CD14-positive monocyte (primary cell): ENCODE measurements at regions not wholly inside any gene's neighbourhood (a gene's known extent, or its start where the extent isn't known, plus 50 kb on each side); places are given as distances from the start of the nearest gene placed in this dataset.
A peak's percentile ranks its signal among the peaks of the same experiment; 100 is the strongest.
"Not testable (repeated sequence)": the region's sequence is repeated elsewhere in the genome, so short reads cannot be mapped to it uniquely, and the experiment has no call there.

Experiments used
- DNase-seq, 3 donors: peaks; one replicate each; pipeline ENCODE4 v3.0.0-alpha.2; 2011 to 2022
- H2AFZ ChIP-seq: 2 replicates; pipeline ENCODE4 v1.6.0; 2012; ENCODE audit warnings: mild to moderate bottlenecking, low read depth, low read length, inconsistent platforms; ENCODE audit not compliant: insufficient read depth, poor library complexity, severe bottlenecking
- H3K27ac ChIP-seq, 2 donors: 1 replicate in 1 of 2; 2 replicates in 1 of 2; pipeline ENCODE4 v1.5.1; 2012 to 2013; ENCODE audit warnings: low read length in 2 of 2, control low read depth in 1 of 2, inconsistent platforms in 1 of 2, low read depth in 1 of 2, mild to moderate bottlenecking in 1 of 2
- H3K27me3 ChIP-seq, 2 donors: one replicate each; pipeline versions ENCODE4 v1.6.0 to v1.6.1; 2011 to 2013; ENCODE audit warnings: low read length in 2 of 2; ENCODE audit not compliant: control insufficient read depth in 2 of 2, insufficient read depth in 2 of 2
- H3K36me3 ChIP-seq, 2 donors: replicated peaks in 1 of 2; 1 replicate in 1 of 2; 2 replicates in 1 of 2; pipeline versions ENCODE4 v1.5.1 to v1.6.1; 2012 to 2013; ENCODE audit warnings: low read length in 2 of 2, control low read depth in 1 of 2, inconsistent platforms in 1 of 2, mild to moderate bottlenecking in 1 of 2; ENCODE audit not compliant: insufficient read depth in 2 of 2, control insufficient read depth in 1 of 2
- H3K4me1 ChIP-seq, 2 donors: 1 replicate in 1 of 2; 2 replicates in 1 of 2; pipeline versions ENCODE4 v1.5.1 to v1.6.1; 2012 to 2013; ENCODE audit warnings: low read length in 2 of 2, control low read depth in 1 of 2, inconsistent platforms in 1 of 2, mild to moderate bottlenecking in 1 of 2, moderate library complexity in 1 of 2; ENCODE audit not compliant: insufficient read depth in 2 of 2, control insufficient read depth in 1 of 2
- H3K4me2 ChIP-seq: replicated peaks from 2 replicates; pipeline ENCODE3; 2012; ENCODE audit warnings: low read length, moderate library complexity, mild to moderate bottlenecking; ENCODE audit not compliant: poor library complexity, severe bottlenecking; ENCODE audit errors: extremely low read depth
- H3K4me3 ChIP-seq, 3 experiments: fragments of 200-600 bp in 1 of 3; sonication (generic) in 1 of 3; replicated peaks in 1 of 3; 1 replicate in 2 of 3; 2 replicates in 1 of 3; pipeline ENCODE4 v1.5.1; 2011 to 2013; ENCODE audit warnings: low read length in 3 of 3, mild to moderate bottlenecking in 3 of 3, control low read depth in 2 of 3, low read depth in 2 of 3, inconsistent platforms in 1 of 3, moderate library complexity in 1 of 3
- H3K79me2 ChIP-seq: 2 replicates; pipeline ENCODE4 v1.6.0; 2012; ENCODE audit warnings: mild to moderate bottlenecking, control low read depth, inconsistent platforms, low read length, moderate library complexity; ENCODE audit not compliant: insufficient read depth
- H3K9ac ChIP-seq: 2 replicates; pipeline ENCODE4 v1.6.0; 2017; ENCODE audit warnings: low read length, mild to moderate bottlenecking; ENCODE audit not compliant: insufficient read depth, poor library complexity, severe bottlenecking
- H3K9me3 ChIP-seq, 2 donors: replicated peaks in 1 of 2; 1 replicate in 1 of 2; 2 replicates in 1 of 2; pipeline versions ENCODE4 v1.5.1 to v1.6.1; 2012 to 2013; ENCODE audit warnings: low read length in 2 of 2, control low read depth in 1 of 2; ENCODE audit not compliant: control insufficient read depth in 1 of 2, insufficient read depth in 1 of 2
- H4K20me1 ChIP-seq: 2 replicates; pipeline ENCODE4 v1.6.0; 2012; ENCODE audit warnings: mild to moderate bottlenecking, low read length, control low read depth, moderate library complexity; ENCODE audit not compliant: insufficient read depth
- H3K27ac Mint-ChIP-seq, 7 donors: one replicate each; pipeline ENCODE4 v1.8.0; 2020; ENCODE audit warnings: mild to moderate bottlenecking in 7 of 7, mixed read lengths in 7 of 7, moderate library complexity in 6 of 7, inconsistent platforms in 2 of 7
- H3K27me3 Mint-ChIP-seq, 3 donors: one replicate each; pipeline ENCODE4 v1.8.0; 2021 to 2022; ENCODE audit warnings: low read depth in 3 of 3, mild to moderate bottlenecking in 3 of 3, mixed read lengths in 3 of 3, moderate library complexity in 3 of 3, inconsistent platforms in 1 of 3
- H3K36me3 Mint-ChIP-seq, 2 donors: one replicate each; pipeline ENCODE4 v1.8.0; 2020; ENCODE audit warnings: mixed read lengths in 2 of 2, inconsistent platforms in 1 of 2, mild to moderate bottlenecking in 1 of 2
- H3K4me1 Mint-ChIP-seq: one replicate; pipeline ENCODE4 v1.8.0; 2020; ENCODE audit warnings: mild to moderate bottlenecking, mixed read lengths
- H3K4me3 Mint-ChIP-seq, 2 donors: one replicate each; pipeline ENCODE4 v1.8.0; 2020; ENCODE audit warnings: mild to moderate bottlenecking in 2 of 2, mixed read lengths in 2 of 2, moderate library complexity in 1 of 2
- H3K9me3 Mint-ChIP-seq, 7 donors: one replicate each; pipeline ENCODE4 v1.8.0; 2020 to 2022; ENCODE audit warnings: mixed read lengths in 7 of 7, mild to moderate bottlenecking in 6 of 7, moderate library complexity in 6 of 7, inconsistent platforms in 2 of 7
- WGBS: methylation state at CpG from one replicate; pipeline ENCODE4 v1.1.5; 2013; ENCODE audit warnings: missing lambda C conversion rate; ENCODE audit not compliant: insufficient coverage; 5-methylcytosine and 5-hydroxymethylcytosine counted together
- intact Hi-C, 2 donors: fragments of 100-400 bp; cut with micrococcal nuclease; formaldehyde crosslinking; loops; one replicate each; pipeline versions ENCODE4 v1.15.0 to v1.15.1; 2023

GRCh38 chr1:144065299-144066060 lies 93.7 kb upstream of the FAM72C start:
- H3K27ac Mint-ChIP-seq, intact Hi-C loops, DNase-seq, H3K27me3 Mint-ChIP-seq, H3K4me2 ChIP-seq, H3K4me1 Mint-ChIP-seq, H2AFZ ChIP-seq, H4K20me1 ChIP-seq, H3K4me3 Mint-ChIP-seq, H3K9me3 ChIP-seq, H3K27ac ChIP-seq, H3K9me3 Mint-ChIP-seq, H3K79me2 ChIP-seq, H3K36me3 Mint-ChIP-seq, H3K36me3 ChIP-seq, H3K27me3 ChIP-seq, H3K4me3 ChIP-seq, H3K9ac ChIP-seq, H3K4me1 ChIP-seq: not testable (repeated sequence)
- no CpG with 5 or more reads among the region's 5 CpGs for WGBS

DNA sequence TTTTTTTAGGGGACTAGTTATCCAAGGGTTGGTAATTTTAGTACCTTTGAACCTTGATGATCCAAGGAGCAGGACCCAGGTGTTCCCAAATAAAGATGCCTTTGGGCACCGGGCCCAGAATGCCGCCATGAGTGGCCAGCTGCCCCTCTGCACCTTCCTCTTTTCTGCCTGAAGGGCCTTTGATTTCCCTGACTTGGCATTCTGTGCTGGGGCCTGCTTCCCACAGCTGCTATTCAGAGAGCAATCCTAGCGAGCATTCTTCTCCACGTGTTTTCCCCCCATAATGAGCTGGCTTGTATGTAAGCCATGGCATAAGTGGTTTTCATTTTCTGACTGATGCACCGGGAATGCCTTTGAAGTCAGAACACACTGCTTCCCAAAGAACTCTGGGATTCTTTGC lies 77.6 kb upstream of the FAM72C start:
- H3K4me1 ChIP-seq, H3K4me2 ChIP-seq, H3K4me3 ChIP-seq, H3K27me3 ChIP-seq, H4K20me1 ChIP-seq, H2AFZ ChIP-seq, H3K9ac ChIP-seq, intact Hi-C loops, H3K4me3 Mint-ChIP-seq, H3K27me3 Mint-ChIP-seq, H3K4me1 Mint-ChIP-seq, H3K79me2 ChIP-seq, H3K27ac Mint-ChIP-seq, H3K27ac ChIP-seq, H3K9me3 ChIP-seq, H3K36me3 Mint-ChIP-seq, DNase-seq, H3K36me3 ChIP-seq, H3K9me3 Mint-ChIP-seq: not testable (repeated sequence)
- WGBS, result no CpG with 5 or more reads among the region's 5 CpGs

DNA sequence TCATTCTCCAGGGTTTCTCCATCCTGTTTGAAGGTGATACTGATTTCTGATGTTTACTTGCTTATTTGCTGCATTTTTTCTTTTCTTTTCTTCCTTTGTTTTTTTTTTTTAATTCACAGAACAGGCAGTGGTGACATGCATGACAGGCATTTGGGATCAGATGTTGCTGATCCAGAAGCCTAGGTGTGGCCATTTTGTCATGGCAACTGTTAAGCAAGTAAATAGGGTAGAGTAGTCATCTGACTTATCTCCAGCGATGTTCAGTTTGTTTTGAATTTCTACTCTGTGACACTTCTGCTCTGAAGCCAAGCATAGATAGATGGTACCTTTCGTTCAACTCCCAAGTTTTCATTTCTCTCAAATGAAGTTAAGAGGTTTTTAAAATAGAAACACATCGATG lies 74.9 kb upstream of the FAM72C start:
- H3K36me3 Mint-ChIP-seq, H3K9me3 ChIP-seq, H3K9ac ChIP-seq, H3K4me2 ChIP-seq, H3K27ac Mint-ChIP-seq, H3K4me1 ChIP-seq, H3K4me1 Mint-ChIP-seq, H4K20me1 ChIP-seq, DNase-seq, H3K9me3 Mint-ChIP-seq, H3K4me3 ChIP-seq, H3K27ac ChIP-seq, H3K27me3 Mint-ChIP-seq, H3K27me3 ChIP-seq, intact Hi-C loops, H3K36me3 ChIP-seq, H3K4me3 Mint-ChIP-seq, H2AFZ ChIP-seq, H3K79me2 ChIP-seq: not testable (repeated sequence)
- WGBS, result no CpG with 5 or more reads among the region's 3 CpGs

- H3K27me3 ChIP-seq, H3K4me1 ChIP-seq, H4K20me1 ChIP-seq, H3K27me3 Mint-ChIP-seq, H3K9me3 ChIP-seq, H3K9me3 Mint-ChIP-seq, H3K36me3 Mint-ChIP-seq, H3K4me3 ChIP-seq, H2AFZ ChIP-seq, H3K27ac ChIP-seq, H3K4me2 ChIP-seq, H3K79me2 ChIP-seq, intact Hi-C loops, H3K4me3 Mint-ChIP-seq, H3K4me1 Mint-ChIP-seq, H3K9ac ChIP-seq, H3K36me3 ChIP-seq, H3K27ac Mint-ChIP-seq: not testable (repeated sequence)
- DNase-seq, result peak in 1 of 3 donors; percentile 8
- WGBS, result no CpG with 5 or more reads among the region's 13 CpGs
Observed at GRCh38 chr1:144045751-144046546, 74.2 kb upstream of the FAM72C start.
